GM12875 (cell line): ENCODE measurements at regions not wholly inside any gene's neighbourhood (a gene's known extent, or its start where the extent isn't known, plus 50 kb on each side); places are given as distances from the start of the nearest gene placed in this dataset.

ENCODE experiments used
- H3K4me3 ChIP-seq: one replicate; pipeline ENCODE4 v1.5.1; 2011; ENCODE audit warnings: low read depth, low read length, control low read depth
- CTCF ChIP-seq: IDR thresholded peaks from 2 replicates; pipeline ENCODE4 v1.5.1; 2011; ENCODE audit warnings: low read depth, mild to moderate bottlenecking, control low read depth, inconsistent platforms, low read length, moderate library complexity, borderline replicate concordance; ENCODE audit not compliant: insufficient read depth

DNA sequence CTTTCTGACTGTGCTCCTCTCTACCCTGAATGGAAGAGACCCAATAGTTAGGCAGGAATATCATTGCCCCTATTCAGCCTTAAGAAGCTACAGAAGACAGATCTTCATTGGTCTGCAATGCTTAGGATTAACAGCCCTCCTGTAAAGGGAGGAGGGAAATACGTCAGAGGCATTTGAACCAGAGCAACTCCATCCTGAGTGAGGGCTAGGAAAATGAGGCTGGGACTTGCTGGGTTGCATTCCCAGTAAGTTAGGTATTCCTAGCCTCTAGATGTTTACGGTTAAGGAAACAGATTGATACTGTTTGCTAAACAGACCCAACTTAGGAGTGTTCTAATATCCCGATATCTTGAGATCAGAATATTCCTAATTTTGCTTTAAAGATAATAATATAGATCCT, 63.5 kb downstream of the PCDH18 start:
- TF ChIP-seq CTCF = no peak
- H3K4me3 ChIP-seq = no peak overlapping the region

DNA sequence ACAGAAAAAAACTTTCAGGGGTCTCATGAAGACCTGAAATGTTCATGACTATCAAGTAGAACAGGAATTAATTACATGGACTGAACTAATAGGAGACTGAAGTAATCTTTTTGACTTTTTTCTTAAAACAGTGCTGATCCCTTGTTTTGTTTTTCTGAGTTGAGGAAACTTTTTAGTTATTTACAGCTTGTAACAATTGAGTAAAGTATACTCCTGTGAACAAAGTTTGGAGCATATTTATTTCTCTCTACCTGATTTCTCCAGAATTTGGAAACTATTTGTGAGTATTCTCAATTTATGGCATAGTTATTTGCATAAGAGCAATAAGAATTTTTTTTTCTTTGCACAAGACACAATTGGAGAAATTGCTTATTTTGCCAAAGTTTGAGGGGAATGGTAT, 64.8 kb downstream of the PCDH18 start:
- H3K4me3 ChIP-seq = no peak overlapping the region
- no peak for TF ChIP-seq CTCF

DNA sequence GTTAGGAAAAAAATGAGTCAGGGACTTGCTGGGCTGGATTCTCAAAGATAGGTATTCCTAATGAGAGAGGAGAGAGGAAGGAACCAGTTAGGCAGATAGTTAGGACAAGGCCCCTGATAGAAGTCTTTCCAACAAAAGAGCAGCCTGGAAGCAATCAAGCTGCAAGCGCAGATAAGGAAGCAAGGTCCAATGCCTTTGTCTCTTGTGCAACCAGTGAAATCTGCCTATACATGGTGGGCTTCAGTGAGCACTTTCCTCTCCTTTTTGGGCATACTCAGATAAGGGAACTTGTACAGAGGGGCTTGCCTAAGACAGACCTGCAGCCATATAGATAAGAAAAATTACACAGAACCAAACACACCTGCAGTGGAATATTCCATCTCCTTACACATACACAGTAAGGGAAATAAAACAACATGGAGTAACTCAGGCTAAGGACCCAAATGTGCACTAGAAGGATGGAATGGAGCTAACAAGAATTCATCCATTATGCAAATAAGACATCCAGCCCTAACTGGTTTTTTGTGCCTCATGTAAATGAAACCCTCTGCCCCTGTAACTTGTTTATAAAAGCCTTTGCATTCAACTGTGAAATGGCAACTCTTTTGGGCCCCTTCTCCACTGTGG, 68.8 kb downstream of the PCDH18 start:
- H3K4me3 ChIP-seq = no peak overlapping the region
- no peak for TF ChIP-seq CTCF

GRCh38 chr4:137455647-137456321, 76.5 kb downstream of the PCDH18 start:
- no peak overlapping the region for H3K4me3 ChIP-seq
- TF ChIP-seq CTCF = no peak

DNA sequence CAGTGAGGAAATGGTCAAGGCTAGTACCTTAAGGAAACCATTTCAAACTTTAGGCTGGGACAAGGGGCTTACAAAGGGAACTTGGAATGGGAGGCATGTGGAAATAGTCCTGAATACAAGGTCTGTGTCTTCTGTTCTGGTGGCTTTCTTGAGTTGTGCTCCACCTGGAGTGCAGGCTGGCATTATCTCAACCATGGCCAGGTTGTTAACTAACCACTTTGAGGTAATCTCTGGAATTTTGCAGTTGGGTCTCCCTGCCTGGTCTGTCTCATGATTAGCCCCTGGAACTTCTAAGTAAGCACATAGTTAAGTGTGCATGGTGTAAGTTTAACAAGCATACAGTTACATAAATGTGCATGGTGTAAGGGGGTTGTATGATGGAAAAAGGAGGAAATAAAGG, 77.5 kb downstream of the PCDH18 start:
- H3K4me3 ChIP-seq = no peak overlapping the region
- no peak for TF ChIP-seq CTCF

DNA sequence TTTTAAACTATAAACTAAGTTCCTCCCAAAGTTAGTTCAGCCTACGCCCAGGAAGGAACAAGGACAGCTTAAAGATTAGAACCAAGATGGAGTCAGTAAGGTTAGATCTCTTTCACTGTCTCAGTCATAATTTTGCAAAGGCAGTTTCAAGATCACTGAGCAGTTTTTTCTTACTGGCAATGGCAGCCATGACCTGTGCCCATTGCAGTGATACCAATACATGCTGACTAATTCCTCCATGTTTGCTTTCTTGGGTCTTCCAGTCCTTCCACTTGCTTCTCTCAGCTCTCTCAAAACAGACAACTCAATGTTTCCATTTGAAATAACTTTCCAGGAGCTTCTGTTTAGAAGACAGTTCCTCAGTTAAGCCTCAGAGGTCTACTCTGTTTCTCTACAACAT, 79.5 kb downstream of the PCDH18 start:
- no peak for TF ChIP-seq CTCF
- H3K4me3 ChIP-seq = no peak overlapping the region

- H3K4me3 ChIP-seq = no peak overlapping the region
- no peak for TF ChIP-seq CTCF
Observed at GRCh38 chr4:137451172-137451825, 81.0 kb downstream of the PCDH18 start.
